ENCODE measurements at regions not wholly inside any gene's neighbourhood (a gene's known extent, or its start where the extent isn't known, plus 50 kb on each side); places are given as distances from the start of the nearest gene placed in this dataset.

DNA sequence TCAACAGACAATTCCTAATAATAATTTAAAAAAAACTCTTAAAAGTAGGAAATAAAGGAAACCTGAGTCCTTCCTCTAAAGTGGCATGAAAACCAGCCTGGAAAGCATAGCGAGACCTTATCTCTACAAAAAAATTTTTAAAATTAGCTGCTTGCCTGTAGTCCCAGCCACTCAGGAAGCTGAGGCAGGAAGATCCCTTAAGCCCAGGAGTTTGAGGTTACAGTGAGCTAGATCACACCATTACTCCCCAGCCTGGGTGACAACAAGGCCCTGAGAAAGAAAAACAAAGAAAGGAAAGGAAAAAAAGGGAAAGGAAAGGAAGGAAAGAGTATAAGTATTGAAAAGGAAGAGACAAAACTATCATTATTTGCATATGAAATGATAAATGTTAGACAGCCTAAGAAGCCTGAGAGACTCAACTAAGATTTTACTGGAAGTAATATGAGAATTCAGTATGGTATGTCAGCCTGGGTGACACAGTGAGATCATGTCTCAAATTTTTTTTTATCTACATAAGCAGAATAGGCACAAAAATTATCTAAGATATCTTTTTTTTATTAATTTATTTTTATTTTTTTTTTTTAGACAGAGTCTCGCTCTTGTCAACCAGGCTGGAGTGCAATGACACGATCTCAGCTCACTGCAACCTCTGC is 113.0 kb downstream of the GOSR1 start:
- TF ChIP-seq, protein P1, sequence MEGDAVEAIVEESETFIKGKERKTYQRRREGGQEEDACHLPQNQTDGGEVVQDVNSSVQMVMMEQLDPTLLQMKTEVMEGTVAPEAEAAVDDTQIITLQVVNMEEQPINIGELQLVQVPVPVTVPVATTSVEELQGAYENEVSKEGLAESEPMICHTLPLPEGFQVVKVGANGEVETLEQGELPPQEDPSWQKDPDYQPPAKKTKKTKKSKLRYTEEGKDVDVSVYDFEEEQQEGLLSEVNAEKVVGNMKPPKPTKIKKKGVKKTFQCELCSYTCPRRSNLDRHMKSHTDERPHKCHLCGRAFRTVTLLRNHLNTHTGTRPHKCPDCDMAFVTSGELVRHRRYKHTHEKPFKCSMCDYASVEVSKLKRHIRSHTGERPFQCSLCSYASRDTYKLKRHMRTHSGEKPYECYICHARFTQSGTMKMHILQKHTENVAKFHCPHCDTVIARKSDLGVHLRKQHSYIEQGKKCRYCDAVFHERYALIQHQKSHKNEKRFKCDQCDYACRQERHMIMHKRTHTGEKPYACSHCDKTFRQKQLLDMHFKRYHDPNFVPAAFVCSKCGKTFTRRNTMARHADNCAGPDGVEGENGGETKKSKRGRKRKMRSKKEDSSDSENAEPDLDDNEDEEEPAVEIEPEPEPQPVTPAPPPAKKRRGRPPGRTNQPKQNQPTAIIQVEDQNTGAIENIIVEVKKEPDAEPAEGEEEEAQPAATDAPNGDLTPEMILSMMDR (IDR thresholded peaks at IDR 0.05) = no peak
- no peak for TF ChIP-seq POLR2A (IDR thresholded peaks at IDR 0.05)

All from lower leg skin (tissue), 3 donors.